GM21447 (cell line): ENCODE measurements at regions not wholly inside any gene's neighbourhood (a gene's known extent, or its start where the extent isn't known, plus 50 kb on each side); places are given as distances from the start of the nearest gene placed in this dataset.

Experiments
- ATAC-seq: cut with Tn5 transposase; IDR thresholded peaks from one replicate; pipeline ENCODE4 v1.9.1; 2021; ENCODE audit not compliant: unreplicated experiment

GRCh38 chr10:46227571-46227935 is 59.2 kb upstream of the ANTXRL start:
- no peak for ATAC-seq

DNA sequence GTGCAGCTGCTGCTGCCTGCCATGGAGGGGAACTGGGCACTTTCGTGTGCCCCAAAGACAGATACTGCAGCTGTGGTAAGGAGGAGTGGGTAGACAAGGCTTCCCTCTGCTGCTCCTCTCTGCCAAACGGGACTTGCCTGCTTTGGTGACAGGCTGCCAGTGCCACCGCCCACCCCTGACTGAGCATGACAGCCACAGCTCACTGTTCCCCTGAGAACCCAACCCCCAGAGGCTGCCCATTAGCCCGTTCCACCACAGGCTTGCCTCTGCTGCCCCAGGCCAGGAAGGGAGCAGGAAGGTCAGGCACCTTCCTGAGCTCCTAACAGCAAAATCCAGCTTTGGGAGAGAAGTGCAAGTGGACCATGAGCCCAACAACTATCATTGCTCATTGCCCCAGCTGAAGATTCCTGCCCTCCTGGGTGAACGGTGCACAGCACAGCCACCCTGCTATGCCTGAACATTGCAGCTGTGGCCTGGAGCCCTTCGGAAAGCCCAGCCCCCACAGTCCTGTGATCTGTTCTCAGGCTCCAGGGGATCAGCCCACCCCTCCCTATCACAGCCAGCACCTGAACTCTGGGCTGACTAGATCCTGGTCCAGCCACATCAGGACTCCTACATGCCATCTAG is 58.7 kb upstream of the ANTXRL start:
- no peak for ATAC-seq

DNA sequence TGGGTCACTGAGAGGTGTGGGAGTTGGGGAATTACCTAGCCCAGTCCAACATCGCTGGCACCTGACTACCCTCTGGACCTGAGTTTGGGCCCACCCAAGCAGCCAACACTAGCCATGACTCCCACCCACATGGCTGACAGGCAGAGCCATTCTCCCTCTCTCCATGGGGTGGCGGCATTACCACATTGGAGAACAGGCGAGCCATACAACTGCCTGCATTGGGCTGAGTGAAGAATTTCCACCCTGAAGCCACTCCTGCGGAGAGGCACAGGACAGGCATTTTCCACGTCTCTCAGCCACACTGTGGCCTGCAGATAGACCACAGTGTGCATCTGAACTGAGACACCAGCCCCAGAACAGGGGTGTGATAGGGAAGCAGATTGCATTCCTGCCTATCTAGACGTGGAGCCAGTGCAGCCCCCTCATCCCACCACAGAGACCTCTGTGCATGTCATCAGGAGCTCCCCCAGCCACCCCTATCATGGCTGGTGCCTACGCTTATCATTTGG is 58.2 kb upstream of the ANTXRL start:
- ATAC-seq = peak; percentile 76

GRCh38 chr10:46229144-46229563 is 57.6 kb upstream of the ANTXRL start:
- ATAC-seq = no peak

- no peak for ATAC-seq
Measured at GRCh38 chr10:46230615-46231014, 56.2 kb upstream of the ANTXRL start.

GRCh38 chr10:46231087-46231486 is 55.7 kb upstream of the ANTXRL start:
- no peak for ATAC-seq

GRCh38 chr10:46232084-46232483 is 54.7 kb upstream of the ANTXRL start:
- ATAC-seq = no peak

DNA sequence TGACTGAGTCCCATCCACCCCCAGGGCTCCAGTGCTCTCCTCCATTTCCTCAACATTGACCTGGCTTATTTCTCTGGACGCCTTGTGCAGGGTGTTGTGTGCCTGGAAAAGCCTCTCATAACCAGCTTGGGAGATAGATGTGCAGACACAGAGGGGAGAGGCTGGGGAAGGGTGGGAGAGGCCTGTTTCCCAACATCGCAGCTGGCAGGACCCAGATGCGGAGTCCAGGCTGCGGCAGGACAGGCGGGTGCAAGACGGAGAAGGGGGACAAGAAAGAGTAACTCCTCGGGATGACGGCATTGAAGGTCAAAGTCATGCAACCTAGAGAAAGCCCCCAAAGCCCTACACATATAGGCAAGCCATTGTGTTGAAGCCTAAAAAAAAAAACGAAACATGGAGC is 54.1 kb upstream of the ANTXRL start:
- ATAC-seq = no peak

- ATAC-seq = no peak
Measured at GRCh38 chr10:46233181-46233580, 53.6 kb upstream of the ANTXRL start.

DNA sequence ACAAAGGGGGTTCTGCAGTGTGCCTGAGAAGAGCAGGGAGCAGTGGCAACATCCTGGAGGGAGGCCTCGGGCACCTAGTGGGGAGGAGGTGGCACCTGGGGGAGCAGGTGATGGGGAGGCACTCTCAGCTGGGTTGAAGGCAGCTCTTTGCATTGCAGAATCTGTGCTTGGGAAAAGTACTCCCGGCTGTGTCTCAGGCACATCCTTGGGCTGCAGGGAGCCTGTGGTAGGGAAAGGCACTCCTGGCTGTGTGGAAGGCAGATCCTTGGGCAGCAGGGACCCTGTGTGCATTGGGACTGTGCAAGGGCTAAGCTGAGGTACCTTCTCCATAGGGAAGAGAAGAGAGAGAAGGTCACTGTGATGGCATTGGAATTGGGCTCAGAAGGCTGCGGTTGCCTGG is 52.8 kb upstream of the ANTXRL start:
- ATAC-seq = no peak

GRCh38 chr10:46234431-46235060 is 52.3 kb upstream of the ANTXRL start:
- no peak for ATAC-seq

DNA sequence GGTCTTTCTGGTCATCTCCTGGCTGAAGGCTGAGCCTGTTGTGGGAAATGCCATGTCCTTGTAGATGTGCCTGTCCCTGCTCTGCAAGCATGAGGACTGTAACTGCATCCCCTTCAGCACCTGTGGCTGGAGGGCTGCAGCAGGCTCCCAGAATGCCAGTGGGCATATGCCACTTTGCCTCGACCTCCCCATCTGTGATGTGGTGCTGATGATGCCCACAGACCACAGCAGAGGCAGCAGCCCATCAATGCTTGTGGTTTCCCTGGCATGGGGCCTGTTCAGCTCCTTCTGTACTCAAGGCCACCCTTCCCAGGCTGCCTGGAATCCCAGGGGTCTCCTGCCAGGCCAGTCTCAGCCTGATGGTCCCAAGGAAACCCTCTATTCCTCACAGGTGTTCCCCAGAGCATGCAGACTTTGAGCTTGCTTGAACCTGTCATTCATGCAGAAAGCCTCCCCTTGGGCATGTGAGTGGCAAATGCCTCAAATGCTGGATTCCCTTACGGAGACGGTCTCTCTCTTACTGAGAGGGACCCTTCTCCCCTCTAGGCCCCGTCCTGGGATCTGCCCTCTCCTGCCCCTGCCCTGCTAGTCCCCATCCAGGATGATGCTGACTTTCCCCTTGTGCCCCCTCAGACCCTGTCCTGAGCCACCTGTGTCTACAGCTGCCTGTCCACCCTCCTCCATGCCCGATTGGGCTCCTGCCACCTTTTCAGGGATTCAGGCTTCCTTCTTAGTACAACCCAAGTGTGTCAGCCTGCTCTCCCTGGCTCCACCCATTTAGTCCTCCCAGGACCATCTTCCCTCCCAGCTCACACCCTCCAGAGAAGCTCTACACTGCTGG is 50.9 kb upstream of the ANTXRL start:
- no peak for ATAC-seq

DNA sequence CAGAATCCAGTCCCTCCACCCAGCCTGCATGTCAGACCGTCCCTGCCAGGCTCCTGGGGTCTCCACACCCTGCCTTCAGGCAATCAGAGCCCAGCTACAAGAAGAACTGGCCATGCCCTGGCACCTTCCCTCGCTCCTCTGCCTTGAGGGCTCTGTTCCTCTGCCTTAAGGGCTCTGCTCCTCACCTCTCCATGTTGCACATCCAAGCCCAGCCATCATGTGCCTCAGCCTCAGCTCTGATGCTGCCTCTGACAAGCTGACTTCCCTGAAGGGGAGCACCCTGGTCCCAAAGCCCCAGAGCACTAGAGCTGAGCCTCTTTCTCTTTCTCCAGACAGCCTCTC is 50.3 kb upstream of the ANTXRL start:
- ATAC-seq = no peak

- ATAC-seq = no peak
Measured at GRCh38 chr10:46236941-46237681, 49.7 kb upstream of the ANTXRL start.
